Adipocyte (in vitro differentiated cells): ENCODE measurements at regions not wholly inside any gene's neighbourhood (a gene's known extent, or its start where the extent isn't known, plus 50 kb on each side); places are given as distances from the start of the nearest gene placed in this dataset.
"Not testable (repeated sequence)": the region's sequence is repeated elsewhere in the genome, so short reads cannot be mapped to it uniquely, and the experiment has no call there.

Experiments used
- DNase-seq: peaks from one replicate; pipeline ENCODE4 v3.0.0-alpha.2; 2015; ENCODE audit warnings: low read depth
- H3K27me3 ChIP-seq: replicated peaks from 2 replicates; pipeline ENCODE4 v1.7.0; 2013; ENCODE audit warnings: mild to moderate bottlenecking, low read length, moderate library complexity; ENCODE audit not compliant: control insufficient read depth, insufficient read depth
- H3K36me3 ChIP-seq: 2 replicates; pipeline ENCODE4 v1.7.0; 2013; ENCODE audit warnings: low read length, mild to moderate bottlenecking, moderate library complexity; ENCODE audit not compliant: control insufficient read depth, insufficient read depth, severe bottlenecking
- H3K4me1 ChIP-seq: 2 replicates; pipeline ENCODE4 v1.7.0; 2013; ENCODE audit warnings: mild to moderate bottlenecking, low read length, moderate library complexity; ENCODE audit not compliant: control insufficient read depth, insufficient read depth
- H3K4me3 ChIP-seq: 2 replicates; pipeline ENCODE4 v1.7.0; 2013; ENCODE audit warnings: mild to moderate bottlenecking, low read length, moderate library complexity
- H3K9ac ChIP-seq: 2 replicates; pipeline ENCODE4 v1.7.0; 2013; ENCODE audit warnings: mild to moderate bottlenecking, low read length, moderate library complexity
- H3K9me3 ChIP-seq: 2 replicates; pipeline ENCODE4 v1.7.0; 2013; ENCODE audit warnings: mild to moderate bottlenecking, low read length, moderate library complexity; ENCODE audit not compliant: control insufficient read depth

DNA sequence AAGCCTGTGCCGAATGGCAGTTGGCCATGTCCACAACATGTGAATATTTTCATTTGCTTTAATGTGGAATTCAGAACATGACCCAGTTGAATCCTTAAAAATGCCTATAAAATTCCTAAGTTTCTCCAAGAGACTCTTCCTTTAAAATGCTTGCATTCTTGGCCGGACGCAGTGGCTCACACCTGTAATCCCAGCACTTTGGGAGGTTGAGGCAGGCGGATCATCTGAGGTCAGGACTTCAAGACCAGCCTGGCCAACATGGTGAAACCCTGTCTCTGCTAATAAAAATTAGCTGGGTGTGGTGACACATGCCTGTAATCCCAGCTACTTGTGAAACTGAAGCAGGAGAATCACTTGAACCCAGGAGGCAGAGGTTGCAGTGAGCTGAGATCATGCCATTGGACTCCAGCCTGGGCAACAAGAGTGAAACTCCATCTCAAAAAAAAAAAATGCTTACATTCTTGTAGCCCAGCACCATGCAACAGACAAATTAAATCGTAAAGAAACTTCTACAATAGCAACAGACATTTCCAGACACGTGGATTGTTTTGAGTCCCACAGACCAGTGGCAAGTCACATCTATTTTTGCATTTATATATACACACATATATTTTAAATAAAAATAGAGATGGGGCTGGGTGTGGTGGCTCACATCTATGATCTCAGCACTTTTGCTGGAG is 274.4 kb downstream of the GOLGA6L6 start:
- not testable (repeated sequence) for H3K9ac ChIP-seq, H3K4me3 ChIP-seq, H3K9me3 ChIP-seq, H3K4me1 ChIP-seq, DNase-seq, H3K27me3 ChIP-seq, H3K36me3 ChIP-seq

DNA sequence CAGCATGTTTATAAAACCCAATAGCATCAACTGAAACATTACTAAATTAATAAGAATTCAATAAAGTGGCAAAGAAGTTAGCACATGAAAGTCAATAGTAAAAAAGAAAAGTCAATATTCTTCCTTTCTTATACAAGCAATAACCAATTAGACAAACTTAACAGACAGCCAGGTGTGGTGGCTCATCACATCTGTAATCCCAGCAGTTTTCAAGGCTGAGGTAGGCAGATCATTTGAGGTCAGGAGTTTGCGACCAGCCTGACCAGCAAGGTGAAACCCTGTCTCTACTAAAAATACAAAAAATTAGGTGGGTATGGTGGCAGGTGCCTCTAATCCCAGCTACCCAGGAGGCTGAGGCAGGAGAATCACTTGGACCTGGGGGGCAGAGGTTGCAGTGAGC is 275.9 kb downstream of the GOLGA6L6 start:
- H3K9ac ChIP-seq, H3K4me1 ChIP-seq, H3K9me3 ChIP-seq, H3K27me3 ChIP-seq, H3K4me3 ChIP-seq, DNase-seq, H3K36me3 ChIP-seq: not testable (repeated sequence)

DNA sequence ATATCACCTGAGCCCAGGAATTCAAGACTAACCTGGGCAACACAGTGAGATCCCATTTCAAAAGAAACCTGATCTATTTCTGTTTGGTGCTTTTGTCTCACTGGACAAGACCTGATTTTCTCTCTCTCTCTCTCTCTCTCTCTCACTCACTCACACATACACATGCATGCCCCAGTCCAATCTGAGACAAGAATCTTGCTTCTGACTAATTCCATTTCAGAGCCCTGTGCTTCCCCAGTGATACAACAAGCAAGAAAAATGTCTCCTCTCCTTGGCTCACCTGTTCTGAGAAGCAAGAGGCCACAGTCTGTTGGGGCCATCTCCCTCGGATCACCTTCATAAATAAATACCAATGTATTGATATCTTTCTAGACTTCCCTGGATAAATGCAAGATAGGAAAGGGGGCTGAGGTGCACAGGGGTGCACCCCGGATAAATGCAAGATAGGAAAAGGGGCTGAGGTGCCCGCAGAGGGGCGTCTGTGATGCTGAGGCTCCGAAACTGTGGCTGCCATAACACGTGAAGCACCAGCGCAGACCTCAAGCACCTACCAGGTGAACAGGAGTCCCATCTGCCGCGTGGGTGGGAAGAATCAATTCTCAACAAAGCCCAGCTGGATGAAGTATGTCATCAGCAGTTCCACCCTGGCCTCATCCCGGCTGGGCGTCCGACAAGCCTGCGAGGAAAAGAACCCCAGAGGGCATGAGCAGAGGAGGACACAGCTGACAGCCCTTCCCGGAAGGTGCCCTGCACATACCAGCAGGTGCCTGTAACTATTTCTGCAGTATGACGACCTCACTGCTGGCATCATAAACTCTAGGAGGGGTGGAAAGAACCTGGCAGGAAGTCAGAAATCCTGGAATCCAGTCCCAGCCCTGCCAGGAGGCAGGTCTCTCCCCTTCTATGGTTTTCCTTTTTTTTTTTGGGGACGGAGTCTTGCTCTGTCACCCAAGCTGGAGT is 280.0 kb downstream of the GOLGA6L6 start:
- not testable (repeated sequence) for H3K4me1 ChIP-seq, DNase-seq, H3K4me3 ChIP-seq, H3K36me3 ChIP-seq, H3K9ac ChIP-seq, H3K27me3 ChIP-seq, H3K9me3 ChIP-seq

DNA sequence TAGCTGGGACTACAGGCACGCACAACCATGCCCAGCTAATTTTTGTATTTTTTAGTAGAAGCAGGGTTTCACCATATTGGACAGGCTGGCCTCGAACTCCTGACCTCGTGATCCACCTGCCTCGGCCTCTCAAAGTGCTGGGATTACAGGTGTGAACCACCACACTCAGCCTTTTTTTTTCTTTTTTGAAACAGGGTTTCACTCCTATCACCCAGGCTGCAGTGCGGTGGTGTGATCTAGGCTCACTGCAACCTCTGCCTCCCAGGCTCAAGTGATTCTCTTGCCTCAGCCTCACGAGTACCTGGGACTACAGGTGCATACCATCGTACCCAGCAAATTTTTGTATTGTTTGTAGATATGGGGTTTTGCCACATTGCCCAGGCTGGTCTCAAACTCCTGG is 280.9 kb downstream of the GOLGA6L6 start:
- not testable (repeated sequence) for H3K9ac ChIP-seq, DNase-seq, H3K4me1 ChIP-seq, H3K36me3 ChIP-seq, H3K9me3 ChIP-seq, H3K4me3 ChIP-seq, H3K27me3 ChIP-seq

DNA sequence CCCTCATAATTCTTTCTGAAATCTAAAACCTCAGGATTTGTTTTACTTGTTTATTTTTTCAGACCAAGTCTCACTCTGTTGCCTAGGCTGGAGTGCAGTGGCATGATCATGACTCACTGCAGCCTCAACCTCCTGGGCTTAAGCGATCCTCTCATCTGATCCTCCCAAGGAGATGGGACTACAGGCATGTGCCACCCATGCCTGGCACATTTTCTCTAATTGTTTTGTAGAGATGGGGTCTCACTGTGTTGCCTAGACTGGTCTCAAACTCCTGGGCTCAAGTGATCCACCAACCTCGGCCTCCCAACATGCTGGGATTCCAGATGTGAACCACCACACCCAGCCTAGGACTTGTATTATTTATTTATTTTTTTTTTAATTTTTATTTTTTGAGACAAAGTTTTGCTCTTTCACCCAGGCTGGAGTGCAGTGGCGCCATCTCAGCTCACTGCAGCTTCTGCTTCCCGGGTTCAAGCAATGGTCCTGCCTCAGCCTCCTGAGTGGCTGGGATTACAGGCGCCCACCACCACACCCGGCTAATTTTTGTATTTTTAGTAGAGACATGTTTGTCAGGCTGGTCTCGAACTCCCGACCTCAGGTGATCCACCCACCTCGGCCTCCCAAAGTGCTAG is 281.9 kb downstream of the GOLGA6L6 start:
- DNase-seq, H3K36me3 ChIP-seq, H3K4me1 ChIP-seq, H3K9ac ChIP-seq, H3K9me3 ChIP-seq, H3K27me3 ChIP-seq, H3K4me3 ChIP-seq: not testable (repeated sequence)

DNA sequence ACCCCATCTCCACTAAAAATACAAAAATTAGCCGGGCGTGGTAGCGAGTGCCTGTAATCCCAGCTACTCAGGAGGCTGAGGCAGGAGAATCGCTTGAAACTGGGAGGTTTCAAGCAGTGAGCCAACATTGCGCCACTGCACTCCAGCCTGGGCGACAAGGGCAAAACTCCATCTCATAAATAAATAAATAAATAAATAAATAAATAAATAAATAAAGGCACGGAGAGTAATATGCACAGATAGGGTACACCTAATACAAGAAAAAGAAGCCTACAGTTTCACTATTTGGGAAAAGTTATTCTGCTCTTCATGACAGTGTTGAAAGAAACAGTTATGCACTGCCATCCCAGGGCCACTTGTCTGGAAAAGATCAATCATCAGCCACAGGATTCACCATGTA is 285.2 kb downstream of the GOLGA6L6 start:
- not testable (repeated sequence) for H3K4me3 ChIP-seq, H3K9me3 ChIP-seq, DNase-seq, H3K9ac ChIP-seq, H3K27me3 ChIP-seq, H3K4me1 ChIP-seq, H3K36me3 ChIP-seq

DNA sequence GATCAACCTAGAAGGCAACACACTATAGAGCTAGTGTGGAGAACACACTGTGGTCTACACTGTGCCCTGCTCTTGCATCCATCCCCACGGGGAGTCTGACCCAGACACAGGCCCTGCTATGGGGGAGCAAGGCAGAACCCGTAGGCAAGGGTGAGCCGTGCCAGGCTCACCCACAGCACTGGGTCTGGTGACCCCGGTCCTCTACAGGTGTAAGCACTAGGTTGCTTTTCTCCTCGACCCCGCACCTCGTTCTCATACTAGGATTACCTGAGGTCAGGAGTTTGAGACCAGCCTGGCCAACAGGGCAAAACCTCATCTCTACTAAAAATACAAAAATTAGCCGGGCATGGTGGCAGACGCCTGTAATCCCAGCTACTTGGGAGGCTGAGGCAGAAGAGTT is 286.0 kb downstream of the GOLGA6L6 start:
- not testable (repeated sequence) for H3K27me3 ChIP-seq, H3K9me3 ChIP-seq, H3K9ac ChIP-seq, H3K4me1 ChIP-seq, DNase-seq, H3K4me3 ChIP-seq, H3K36me3 ChIP-seq

DNA sequence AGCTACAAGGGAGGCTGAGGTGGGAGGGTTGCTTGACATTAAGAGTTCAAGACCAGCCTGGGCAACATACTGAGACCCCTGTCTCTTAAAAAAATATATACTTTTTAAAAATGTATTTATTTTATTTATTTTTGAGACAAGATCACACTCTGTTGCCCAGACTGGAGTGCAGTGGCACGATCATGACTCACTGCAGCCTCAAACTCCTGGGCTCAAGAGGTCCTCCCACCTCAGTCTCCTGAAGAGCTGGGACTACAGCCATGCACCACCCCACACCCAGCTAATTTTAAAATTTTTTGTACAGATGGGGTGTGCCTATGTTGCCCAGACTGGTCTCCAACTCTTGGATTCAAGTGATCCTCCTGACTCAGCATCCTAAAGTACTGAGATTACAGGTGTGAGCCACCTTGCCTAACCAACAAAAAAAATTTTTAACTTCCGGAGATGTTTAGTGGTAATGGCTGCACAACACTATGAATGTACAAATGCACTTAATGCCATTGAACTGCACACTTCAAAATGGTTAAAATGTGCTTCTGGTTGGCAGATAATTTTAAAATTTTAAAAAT is 288.5 kb downstream of the GOLGA6L6 start:
- H3K9me3 ChIP-seq, H3K9ac ChIP-seq, H3K4me3 ChIP-seq, H3K36me3 ChIP-seq, H3K4me1 ChIP-seq, H3K27me3 ChIP-seq, DNase-seq: not testable (repeated sequence)

DNA sequence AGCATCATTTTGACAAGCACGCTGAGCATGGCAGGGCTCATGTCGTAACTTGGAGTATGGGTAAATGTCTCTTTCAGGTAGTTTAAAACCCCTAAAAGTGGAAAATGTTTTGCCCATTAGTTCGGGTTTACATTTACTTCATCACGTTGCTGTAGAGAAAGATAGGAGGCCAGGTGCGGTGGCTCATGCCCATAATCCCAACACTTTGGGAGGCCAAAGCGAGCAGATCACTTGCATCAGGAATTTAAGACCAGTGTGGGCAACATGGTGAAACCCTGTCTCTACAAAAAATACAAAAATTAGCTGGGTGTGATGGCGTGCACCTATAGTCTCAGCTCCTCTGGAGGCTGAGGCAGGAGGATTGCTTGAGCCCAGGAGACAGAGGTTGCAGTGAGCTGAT is 289.6 kb downstream of the GOLGA6L6 start:
- H3K9ac ChIP-seq, H3K9me3 ChIP-seq, H3K4me3 ChIP-seq, DNase-seq, H3K36me3 ChIP-seq, H3K27me3 ChIP-seq, H3K4me1 ChIP-seq: not testable (repeated sequence)

DNA sequence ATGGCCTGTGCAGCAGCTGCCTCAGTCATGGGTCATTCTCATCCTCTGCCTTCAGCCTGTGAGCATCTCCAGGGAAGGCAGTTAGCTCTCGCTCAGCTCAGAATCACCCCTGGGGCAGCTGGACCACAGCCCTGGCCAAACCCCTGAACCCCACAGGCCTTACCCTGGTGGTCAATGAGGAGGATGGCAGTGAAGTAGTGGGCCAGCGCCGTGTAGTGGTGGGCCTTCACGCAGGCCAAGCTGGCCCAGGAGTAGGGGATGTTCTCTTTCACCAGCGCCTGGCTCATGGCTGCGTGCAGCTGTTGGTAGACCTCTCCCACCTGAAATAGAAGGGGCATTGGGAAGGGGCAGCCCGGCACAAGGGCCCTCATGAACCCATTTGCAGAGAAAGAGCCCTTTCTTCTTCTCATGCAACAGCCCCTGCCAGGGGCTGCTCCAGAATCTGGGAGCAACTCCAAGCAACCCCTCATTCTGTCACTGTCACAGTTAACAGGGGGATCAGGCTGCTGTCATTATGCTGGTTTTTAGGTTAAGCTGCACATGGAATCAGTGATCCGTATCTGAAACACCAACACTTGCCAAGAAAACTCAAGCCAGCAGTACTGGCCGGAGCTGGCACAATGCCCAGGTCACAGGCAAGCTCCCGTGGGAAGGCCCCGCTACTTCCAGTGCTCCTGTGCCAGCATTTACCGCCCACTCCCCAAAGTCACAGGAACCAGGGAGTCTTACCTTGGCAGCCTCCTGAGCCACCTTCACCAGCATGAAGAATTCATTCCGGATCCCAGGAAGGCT is 290.2 kb downstream of the GOLGA6L6 start:
- H3K9ac ChIP-seq, H3K9me3 ChIP-seq, H3K36me3 ChIP-seq, H3K4me1 ChIP-seq, H3K4me3 ChIP-seq, DNase-seq, H3K27me3 ChIP-seq: not testable (repeated sequence)

DNA sequence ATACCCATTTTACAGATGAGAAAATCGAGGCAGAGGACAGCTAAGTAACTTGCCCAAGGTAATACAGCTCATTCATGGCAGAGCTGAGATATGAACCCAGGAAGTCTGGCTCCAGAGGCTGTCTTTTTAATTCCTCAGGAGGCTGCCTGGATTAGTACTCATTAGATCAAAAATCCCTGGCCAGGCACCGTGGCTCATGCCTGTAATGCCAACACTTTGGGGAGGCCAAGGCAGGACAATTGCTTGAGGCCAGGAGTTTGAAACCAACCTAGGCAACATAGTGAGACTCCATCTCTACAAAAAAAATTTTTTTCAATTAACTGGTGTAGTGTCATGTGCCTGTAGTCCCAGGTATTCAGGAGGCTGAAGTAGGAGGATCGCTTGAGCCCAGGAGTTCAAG is 291.4 kb downstream of the GOLGA6L6 start:
- not testable (repeated sequence) for H3K36me3 ChIP-seq, DNase-seq, H3K27me3 ChIP-seq, H3K4me3 ChIP-seq, H3K4me1 ChIP-seq, H3K9me3 ChIP-seq, H3K9ac ChIP-seq
